Small intestine (tissue), 7 donors: ENCODE measurements at regions not wholly inside any gene's neighbourhood (a gene's known extent, or its start where the extent isn't known, plus 50 kb on each side); places are given as distances from the start of the nearest gene placed in this dataset.
A peak's percentile ranks its signal among the peaks of the same experiment; 100 is the strongest.
"Not testable (repeated sequence)": the region's sequence is repeated elsewhere in the genome, so short reads cannot be mapped to it uniquely, and the experiment has no call there.

Source experiments
- DNase-seq, 2 donors: peaks; one replicate each; pipeline versions ENCODE4 v3.0.0 to v3.0.0-alpha.2; 2013
- FAIRE-seq: peaks from 2 replicates; lab custom pipeline; 2012; peaks lifted over from hg19 to GRCh38; lab: Jason Lieb, UNC
- H3K27ac ChIP-seq, 3 donors: one replicate each; pipeline ENCODE4 v1.5.1; 2013; ENCODE audit warnings: low read length in 2 of 3, mild to moderate bottlenecking in 2 of 3, control low read depth in 1 of 3, inconsistent platforms in 1 of 3, low read depth in 1 of 3, moderate library complexity in 1 of 3
- H3K27me3 ChIP-seq, 3 donors: one replicate each; pipeline ENCODE4 v1.6.1; 2013; ENCODE audit warnings: low read length in 3 of 3, inconsistent platforms in 1 of 3; ENCODE audit not compliant: control insufficient read depth in 3 of 3, insufficient read depth in 3 of 3
- H3K36me3 ChIP-seq, 3 donors: one replicate each; pipeline ENCODE4 v1.6.1; 2013; ENCODE audit warnings: low read length in 3 of 3, inconsistent platforms in 1 of 3, low read depth in 1 of 3, mild to moderate bottlenecking in 1 of 3, moderate library complexity in 1 of 3; ENCODE audit not compliant: control insufficient read depth in 3 of 3, insufficient read depth in 2 of 3
- H3K4me1 ChIP-seq, 3 donors: one replicate each; pipeline ENCODE4 v1.6.1; 2013; ENCODE audit warnings: low read length in 2 of 3, inconsistent platforms in 1 of 3, low read depth in 1 of 3, mild to moderate bottlenecking in 1 of 3, moderate library complexity in 1 of 3; ENCODE audit not compliant: control insufficient read depth in 3 of 3, insufficient read depth in 2 of 3
- H3K4me3 ChIP-seq, 3 donors: one replicate each; pipeline ENCODE4 v1.5.1; 2013; ENCODE audit warnings: low read length in 3 of 3, control low read depth in 1 of 3, inconsistent platforms in 1 of 3, low read depth in 1 of 3, mild to moderate bottlenecking in 1 of 3, moderate library complexity in 1 of 3
- H3K9me3 ChIP-seq, 2 donors: one replicate each; pipeline ENCODE4 v1.6.1; 2013; ENCODE audit warnings: low read depth in 1 of 2, low read length in 1 of 2; ENCODE audit not compliant: control insufficient read depth in 2 of 2, insufficient read depth in 1 of 2
- WGBS, 3 donors: extraction: QIAGEN DNeasy Blood & Tissue Kit; methylation state at CpG; one replicate each; pipeline ENCODE4 v1.1.7; 2013; 5-methylcytosine and 5-hydroxymethylcytosine counted together
- donor health status: healthy with polysubstance abuse.
- donor health status: control.
- donor health status: control.
- donor health status: Bipolar disorder and iron deficiency.
- donor health status: healthy.

DNA sequence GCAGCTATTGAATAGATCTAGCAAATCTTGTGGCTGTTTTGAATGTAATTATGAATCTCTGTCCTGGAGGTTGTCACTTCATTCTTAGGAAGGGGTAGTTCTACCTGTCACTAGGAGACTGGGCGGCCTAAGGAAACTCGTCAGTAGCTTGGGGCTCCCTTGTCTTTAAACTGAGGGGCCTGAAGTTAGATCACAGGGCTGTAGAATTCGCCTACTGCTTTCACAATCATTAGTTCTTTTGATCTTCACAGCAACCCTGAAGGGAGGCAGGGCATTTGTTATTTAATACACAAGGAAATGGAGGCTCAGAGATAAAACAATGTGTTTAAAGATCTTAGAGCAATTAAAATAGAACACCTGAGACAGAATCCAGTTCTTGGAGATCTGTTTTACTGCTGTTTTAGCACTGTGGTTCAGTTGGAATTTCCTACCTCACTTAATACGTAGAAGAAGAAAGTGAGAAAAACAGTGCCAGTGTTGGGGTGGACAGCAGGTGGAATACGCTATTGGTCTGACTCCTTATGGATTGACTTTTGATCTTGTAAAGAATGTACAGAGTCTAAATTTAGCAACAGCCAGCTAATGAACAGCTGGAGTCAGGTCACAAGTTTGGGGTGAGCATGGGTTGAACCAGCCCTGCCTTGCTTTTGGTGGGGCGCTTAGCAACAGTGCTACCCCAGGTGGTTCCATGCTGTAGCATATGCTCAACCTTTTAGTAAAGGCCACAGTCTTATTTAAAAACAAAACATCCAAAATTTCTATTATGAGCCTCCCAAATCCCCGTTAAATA, 71.4 kb upstream of the BHLHE40 start:
- DNase-seq (peak; percentile 40 to 46), FAIRE-seq (no peak)
- H3K9me3 ChIP-seq = no peaks in the 10 kb centered on the region
- H3K4me3 ChIP-seq = no peak overlapping the region
- peaks cover 0 to 11% (median 0%) of the 10 kb centered on the region in 3 donors for H3K4me1 ChIP-seq
- no peak overlapping the region for H3K27ac ChIP-seq
- no peaks in the 10 kb centered on the region for H3K27me3 ChIP-seq
- no peaks in the 10 kb centered on the region for H3K36me3 ChIP-seq
- 49 to 78% (median 63%) methylated on average over 7 of the region's 7 CpGs for WGBS, 3 donors

DNA sequence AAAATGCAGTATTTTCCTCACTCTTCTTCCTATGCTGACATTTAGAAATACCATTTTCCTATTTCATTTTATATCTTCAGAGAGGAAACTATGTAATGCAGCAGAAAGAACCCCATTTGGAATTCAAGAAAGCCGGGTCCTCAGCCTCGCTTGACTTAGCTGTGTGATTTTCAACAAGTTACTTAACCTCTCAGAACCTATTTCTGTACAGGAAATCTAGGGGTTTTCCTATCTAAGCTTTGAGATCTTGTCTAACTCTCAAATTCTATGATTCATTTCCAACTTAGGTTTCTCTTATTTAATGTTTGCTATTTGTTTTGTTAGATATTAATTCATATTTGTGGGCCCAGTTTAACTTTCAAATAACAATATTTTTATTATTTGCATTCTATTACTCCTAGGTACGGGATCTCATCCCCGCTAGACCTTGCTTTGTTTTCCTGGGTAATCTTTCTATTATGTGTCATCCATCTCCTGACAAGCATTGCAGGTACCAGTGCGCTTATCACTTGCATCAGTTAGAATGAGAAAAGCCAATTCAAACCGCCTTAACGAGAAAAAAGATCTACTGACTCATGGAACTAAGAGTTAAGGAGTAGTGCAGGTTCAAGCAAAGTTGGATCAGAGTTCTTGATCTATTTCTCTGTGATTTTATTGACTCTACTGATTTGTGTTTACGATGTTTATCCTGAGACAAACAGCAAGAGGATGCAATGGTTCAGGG, 70.6 kb upstream of the BHLHE40 start:
- Histone ChIP-seq H3K4me3 (no peak overlapping the region), H3K27ac (no peak overlapping the region), H3K4me1 (peaks cover 0 to 11% (median 0%) of the 10 kb centered on the region in 3 donors), H3K36me3 (no peaks in the 10 kb centered on the region), H3K27me3 (no peaks in the 10 kb centered on the region), H3K9me3 (peaks cover 0 to 4% of the 10 kb centered on the region in 2 donors)
- FAIRE-seq = no peak
- DNase-seq = no peak
- WGBS, 3 donors = 82 to 84% (median 84%) methylated on average over 8 of the region's 8 CpGs

DNA sequence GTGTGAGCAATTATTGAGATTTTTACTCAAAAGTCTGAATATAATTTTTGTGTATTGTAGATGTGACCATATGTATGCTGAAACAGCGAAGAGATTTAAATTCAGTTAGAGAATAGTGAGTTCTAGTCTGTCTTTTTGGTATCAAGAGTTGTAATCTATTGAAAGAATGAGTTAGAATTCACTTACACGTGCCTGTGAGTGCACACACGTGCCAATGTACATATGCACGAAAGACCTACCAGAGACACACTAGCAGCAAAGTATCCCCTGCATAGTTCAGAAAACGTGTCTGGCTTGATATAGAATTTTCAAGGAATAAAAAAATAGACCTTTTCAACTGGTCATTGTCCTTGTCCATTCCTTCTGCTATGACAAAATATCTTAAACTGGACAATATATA, 64.8 kb upstream of the BHLHE40 start:
- H3K36me3 ChIP-seq = no peaks in the 10 kb centered on the region

DNA sequence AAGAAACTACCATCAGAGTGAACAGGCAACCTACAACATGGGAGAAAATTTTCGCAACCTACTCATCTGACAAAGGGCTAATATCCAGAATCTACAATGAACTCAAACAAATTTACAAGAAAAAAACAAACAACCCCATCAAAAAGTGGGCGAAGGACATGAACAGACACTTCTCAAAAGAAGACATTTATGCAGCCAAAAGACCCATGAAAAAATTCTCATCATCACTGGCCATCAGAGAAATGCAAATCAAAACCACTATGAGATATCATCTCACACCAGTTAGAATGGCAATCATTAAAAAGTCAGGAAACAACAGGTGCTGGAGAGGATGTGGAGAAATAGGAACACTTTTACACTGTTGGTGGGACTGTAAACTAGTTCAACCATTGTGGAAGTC, 57.6 kb upstream of the BHLHE40 start:
- not testable (repeated sequence) for H3K9me3 ChIP-seq, H3K4me3 ChIP-seq, H3K4me1 ChIP-seq, FAIRE-seq, H3K36me3 ChIP-seq, H3K27ac ChIP-seq, DNase-seq, H3K27me3 ChIP-seq
- WGBS, 3 donors = 93 to 100% (median 100%) methylated on average over 1 of the region's 2 CpGs

More for the DNA sequence above, 64.8 kb upstream of the BHLHE40 start:
- H3K27me3 ChIP-seq = no peaks in the 10 kb centered on the region
- H3K4me1 ChIP-seq = no peaks in the 10 kb centered on the region
- DNase-seq (no peak), FAIRE-seq (no peak)
- peaks cover 0 to 9% of the 10 kb centered on the region in 2 donors for H3K9me3 ChIP-seq
- H3K27ac ChIP-seq = no peak overlapping the region
- no peak overlapping the region for H3K4me3 ChIP-seq
- WGBS, 3 donors = 91 to 94% (median 93%) methylated on average over 5 of the region's 5 CpGs

DNA sequence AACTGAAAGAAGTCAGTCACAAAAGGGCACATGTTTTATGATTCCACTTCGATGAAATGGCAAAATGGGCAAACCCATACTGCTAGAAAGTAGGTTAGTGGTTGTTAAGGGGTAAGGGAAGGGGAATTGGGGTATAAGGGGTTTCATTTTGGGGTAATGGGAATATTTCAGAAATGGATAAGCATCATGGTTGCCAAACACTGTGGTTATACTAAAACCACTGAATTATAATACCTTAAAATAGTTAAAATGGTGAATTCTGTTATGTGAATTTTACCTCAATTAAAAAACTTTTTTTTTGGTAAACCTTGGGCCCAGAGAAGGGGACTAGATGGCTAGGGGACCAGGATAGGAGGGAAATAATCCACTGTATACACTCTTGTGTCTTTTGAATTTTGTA, 52.3 kb upstream of the BHLHE40 start:
- Histone ChIP-seq H3K36me3 (no peaks in the 10 kb centered on the region), H3K27me3 (no peaks in the 10 kb centered on the region), H3K4me1 (no peaks in the 10 kb centered on the region), H3K4me3 (no peak overlapping the region), H3K9me3 (no peaks in the 10 kb centered on the region), H3K27ac (no peak overlapping the region)
- FAIRE-seq (no peak), DNase-seq (no peak)
- WGBS, 3 donors = 72 to 87% (median 84%) methylated on average over 1 of the region's 1 CpG

DNA sequence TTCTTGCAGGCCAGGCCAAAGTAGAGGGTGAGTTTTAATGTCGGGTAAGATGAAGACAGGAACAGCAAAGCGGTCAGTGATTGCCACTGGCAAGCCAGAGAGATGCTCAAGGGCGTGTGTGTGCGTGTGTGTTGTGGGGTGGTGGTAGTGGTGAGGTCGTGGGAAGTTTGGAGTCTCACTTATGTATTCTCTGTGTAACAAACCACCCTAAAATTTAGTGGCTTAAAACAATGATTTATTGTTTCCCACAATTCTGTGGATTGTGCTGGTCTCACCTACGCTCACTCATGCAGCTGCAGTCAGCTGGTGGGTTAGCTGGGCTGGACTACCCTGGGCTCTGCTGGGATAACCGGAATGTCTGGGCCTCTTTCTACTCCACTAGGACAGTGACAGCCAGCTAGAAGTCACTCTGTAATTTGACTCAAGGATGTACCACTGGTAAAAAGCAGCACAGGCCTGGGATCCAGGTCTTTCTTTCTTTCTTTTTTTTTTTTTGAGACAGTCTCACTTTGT, 50.9 kb upstream of the BHLHE40 start:
- no peak for FAIRE-seq
- DNase-seq = no peak
- no peaks in the 10 kb centered on the region for H3K9me3 ChIP-seq
- H3K36me3 ChIP-seq = no peaks in the 10 kb centered on the region
- WGBS, 3 donors = 93 to 94% (median 94%) methylated on average over 7 of the region's 7 CpGs
- no peaks in the 10 kb centered on the region for H3K4me1 ChIP-seq
- H3K27ac ChIP-seq = no peak overlapping the region
- no peaks in the 10 kb centered on the region for H3K27me3 ChIP-seq
- H3K4me3 ChIP-seq = no peak overlapping the region
